Stimulated activated CD4-positive, alpha-beta T cell treated with anti-CD3 and anti-CD28 coated beads, Interleukin-2, amount 100 ng/mL, for 48 hours (primary cell): ENCODE measurements at regions not wholly inside any gene's neighbourhood (a gene's known extent, or its start where the extent isn't known, plus 50 kb on each side); places are given as distances from the start of the nearest gene placed in this dataset.
"Not testable (repeated sequence)": the region's sequence is repeated elsewhere in the genome, so short reads cannot be mapped to it uniquely, and the experiment has no call there.

ENCODE experiments used
- DNase-seq, 2 donors: peaks; one replicate each; pipeline ENCODE4 v3.0.0-alpha.2; 2020

DNA sequence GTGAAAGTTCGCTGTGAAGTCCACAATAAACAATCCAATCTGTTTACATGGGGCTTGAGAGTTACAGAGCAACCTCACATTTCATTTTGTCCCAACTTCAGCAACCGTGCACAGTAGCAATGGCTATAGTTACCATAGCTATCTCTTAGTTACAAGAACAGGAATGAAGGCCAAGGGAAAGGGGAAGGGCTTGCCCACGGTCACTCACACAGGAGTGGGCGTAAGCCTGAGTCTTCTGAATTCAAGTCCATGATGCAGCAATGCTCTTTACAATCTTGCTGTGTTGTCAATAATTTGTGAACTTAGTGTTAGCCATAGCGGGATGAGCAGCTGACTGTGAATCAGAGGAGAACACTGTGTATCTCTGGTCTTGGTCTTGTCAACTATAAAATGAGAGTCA lies 102.9 kb downstream of the ADAMTS15 start:
- no peak for DNase-seq

DNA sequence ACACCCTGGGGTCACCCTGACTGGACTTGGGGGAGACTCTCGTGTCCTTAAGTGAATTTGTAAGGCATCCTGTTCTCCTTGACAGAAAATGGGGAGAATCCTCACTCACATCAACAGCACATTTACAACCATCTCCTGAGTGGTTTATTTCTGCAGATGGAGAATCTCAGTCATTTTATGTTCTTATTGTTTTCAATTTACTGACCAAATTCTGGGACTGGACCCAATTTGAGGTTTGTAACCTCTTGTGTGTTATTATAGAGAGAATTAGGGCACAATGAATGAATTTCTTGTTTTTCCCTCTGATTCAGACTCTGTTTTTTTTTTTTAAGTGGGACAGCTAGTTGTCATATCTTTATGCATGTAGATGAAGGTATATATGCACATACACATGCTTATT lies 104.9 kb downstream of the ADAMTS15 start:
- no peak for DNase-seq

DNA sequence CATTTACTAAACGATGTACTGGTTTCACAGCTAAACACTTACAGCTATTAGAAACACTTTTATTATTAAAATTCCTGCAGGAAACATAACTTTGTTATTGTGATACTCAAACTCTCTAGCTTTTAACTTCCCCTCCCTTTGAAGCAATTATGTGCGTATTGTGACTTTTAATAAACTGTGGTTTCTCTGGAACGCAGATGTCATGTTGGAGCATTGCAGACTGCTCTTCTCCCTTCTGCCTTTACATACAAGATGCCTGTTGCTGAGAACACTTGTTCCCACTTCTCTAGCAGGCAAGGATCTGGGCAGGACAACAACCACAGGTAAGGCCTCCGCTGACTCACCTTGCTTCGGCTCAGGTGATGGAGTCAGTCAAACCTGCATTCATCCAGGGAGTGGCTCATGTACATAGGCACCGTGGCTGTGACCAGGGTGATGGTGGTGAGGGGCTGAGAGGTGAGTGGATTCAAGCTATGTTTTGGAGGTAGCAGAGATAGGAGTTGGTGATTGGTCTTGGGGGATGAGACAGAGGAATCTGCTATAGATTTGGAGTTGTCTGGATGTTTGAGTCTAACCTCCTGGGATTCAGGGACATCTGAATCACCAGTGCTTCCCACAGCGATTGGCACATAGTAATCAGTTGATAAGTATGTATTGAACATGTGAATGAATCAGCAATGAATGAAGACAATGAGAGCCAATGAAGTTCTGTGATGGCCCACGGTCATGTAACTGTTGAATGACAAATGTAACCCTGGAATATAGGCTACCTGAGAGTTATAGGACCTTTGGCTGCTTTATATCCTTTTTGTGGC lies 106.0 kb downstream of the ADAMTS15 start:
- no peak for DNase-seq

DNA sequence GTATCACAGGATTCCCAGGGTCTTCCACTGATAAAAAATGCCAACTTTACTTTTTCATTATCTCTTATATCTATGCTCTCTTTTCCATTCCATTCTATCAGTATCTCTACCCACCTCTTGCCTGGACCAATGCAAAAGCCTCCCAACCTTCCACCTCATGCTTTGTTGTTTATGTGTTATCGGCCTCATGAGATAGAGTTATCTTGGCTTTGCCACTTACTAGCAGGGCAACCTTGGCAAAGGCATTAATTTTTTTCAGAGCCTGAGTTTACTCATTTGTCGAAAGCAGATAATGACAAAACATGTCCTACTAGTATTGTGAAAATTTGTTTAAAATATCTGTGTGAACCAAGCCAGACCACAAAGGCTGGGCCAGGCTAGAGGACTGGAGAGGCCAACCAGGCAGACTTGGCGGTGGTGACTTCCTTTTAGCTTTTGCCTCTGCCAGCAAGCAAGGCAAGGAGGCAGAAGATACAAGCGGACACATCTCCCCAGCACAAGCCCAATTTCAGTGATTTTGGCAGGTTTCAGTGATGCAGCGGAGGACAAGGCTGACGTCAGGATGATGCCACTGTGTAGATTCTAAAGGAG lies 106.9 kb downstream of the ADAMTS15 start:
- DNase-seq = no peak

DNA sequence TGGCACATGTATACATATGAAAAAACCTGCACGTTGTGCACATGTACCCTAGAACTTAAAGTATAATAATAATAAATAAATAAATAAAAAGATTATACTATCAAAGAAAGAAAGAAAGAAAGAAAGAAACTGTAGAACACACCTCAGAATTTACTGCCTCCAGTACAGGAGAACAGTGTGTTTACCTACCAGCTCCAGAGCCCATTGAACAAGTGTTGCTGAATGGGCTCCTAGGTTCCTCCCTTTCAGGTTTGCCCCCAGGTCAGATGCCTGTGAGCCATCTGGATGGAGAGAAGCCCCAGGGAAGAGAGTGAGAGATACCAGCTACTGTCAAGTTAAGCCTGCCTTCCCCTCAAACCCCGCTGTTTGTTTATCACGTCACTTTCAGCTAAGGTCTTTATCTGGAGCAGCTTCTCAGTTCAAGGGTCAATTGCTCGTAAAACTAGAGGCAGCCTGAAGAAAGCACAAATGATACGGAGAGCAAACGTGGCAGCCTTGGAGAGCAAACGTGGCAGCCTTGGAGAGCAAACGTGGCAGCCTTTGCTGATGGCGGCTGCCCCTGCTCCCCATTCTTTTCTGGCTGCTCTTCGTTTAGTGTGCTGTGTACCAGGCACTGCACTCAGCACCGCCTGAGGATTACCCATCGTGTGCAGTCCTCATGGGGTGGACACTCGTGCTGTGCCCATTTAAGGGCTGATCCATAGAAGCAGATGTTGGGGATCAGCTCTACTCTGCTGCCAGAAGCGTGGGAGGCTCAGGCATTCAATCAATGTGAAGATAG lies 111.7 kb downstream of the ADAMTS15 start:
- no peak for DNase-seq

DNA sequence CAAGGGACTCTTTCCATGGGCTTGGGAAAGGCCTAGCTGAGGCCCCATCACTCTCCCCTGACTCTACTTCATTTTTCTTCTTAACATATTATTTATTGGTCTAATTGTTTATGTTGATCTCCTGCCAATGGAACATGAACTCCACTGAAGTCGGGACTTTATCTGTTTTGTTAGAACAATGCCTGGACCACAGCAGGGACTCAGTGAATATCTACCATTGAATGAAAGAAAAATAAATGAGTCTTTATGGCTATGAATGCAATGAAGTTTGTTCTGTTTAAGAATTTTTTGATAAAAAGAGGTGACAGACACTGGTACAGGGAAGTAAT lies 112.3 kb downstream of the ADAMTS15 start:
- no peak for DNase-seq

DNA sequence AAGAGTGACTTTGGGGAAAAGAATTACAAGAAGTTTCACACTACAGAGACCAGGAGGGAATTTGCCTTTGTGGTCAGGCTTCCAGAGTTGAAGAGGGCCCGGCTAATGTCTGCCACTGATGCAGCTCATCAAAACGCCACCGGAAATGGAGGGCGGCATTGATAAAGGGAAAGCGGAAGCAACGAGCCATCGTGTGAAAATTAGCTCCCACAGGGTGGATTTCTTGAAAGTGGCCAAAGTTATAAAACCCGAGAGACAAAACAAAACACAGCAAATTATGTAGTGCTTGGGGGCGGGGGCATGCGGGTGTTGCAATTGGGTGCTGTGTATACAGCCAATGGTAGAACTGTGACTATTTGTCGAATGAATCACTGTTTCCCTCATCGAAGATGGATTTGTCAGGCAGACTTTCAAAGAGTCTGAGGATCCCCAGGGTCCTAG lies 113.0 kb downstream of the ADAMTS15 start:
- DNase-seq = no peak

DNA sequence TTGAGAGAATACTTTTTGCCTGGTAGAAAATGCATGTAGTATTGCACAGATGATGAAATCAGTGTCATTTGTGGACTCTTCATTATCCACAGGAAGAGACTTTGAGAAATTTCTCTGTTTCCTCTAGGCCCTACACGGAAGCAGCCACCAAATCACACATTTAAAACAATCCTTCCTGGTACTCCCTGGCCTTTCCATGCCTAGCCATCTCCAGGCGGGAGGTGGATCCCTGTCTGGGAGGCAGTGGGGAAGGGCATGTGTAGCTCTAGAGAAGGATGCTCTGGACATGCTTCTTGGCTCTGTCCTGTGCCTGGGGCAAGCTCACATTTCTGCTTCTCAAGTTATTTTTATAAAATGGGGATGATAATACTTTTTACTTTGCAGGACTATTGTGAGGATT lies 114.1 kb downstream of the ADAMTS15 start:
- DNase-seq = no peak

DNA sequence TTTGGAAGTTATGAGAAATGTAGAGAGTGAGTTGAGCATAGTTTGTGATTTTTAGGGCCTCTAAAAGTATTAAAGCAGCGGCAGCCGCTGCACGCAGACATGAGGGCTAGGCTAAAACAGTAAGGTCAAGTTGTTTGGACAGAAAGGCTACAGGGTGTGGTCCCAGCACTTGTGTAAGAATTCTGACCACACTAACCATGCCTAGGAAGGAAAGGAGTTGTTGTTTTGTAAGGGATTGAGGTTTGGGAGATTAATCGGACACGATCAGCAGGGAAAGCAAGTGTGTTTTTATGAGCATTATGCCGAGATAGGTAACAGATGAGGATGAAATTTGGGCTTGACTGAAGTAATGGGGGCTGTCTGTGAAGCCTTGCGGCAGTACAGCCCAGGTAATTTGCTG lies 117.9 kb downstream of the ADAMTS15 start:
- not testable (repeated sequence) for DNase-seq

DNA sequence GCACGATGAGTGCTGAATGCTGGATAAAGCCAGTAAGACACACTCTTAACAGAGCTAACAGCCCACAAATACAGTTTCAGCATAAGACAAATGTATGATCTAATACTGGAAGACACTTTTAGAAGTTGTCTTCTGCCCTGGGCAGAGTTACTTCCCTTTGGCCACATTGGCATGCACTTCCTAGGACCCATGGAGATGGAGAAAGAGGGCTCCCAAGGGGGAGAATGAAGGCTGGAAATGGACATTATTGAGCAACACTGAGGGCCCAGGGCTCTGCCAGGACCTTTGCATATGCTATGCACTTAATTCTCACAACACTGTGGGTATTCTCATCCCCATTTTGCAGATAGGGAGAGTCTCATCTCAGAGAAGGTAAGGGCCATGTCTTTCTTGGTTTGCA lies 123.1 kb downstream of the ADAMTS15 start:
- DNase-seq = no peak

DNA sequence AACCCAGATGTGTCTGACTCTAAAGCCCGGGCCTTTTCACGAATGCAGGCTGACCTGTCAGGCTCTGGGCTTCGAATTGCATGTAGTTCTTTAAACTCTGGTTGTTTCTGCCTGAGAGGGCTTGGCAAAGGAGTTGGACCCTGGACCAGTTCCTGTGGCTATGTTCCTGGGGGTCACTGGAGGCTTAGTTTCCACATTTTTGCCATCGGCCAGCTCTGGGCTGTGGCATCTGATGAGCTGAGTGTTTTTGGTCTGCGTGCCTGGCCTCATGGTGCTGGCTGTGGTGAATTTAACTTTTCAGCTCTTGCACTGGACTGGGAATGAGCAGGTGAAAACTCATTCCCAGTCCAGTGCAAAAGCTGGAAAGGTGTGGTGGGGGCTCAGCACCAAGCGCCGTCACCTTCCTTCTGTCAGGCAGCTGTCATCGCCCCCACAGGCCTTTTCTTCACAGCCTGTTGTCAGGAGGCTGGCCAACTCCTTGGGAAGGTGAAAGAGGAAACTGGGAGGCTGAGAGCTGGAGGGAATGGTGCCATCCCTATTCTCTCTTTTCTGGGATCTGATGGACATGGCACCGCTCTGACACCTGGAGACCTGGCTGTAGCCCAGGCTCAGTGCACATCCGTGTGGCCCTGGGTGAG lies 123.6 kb downstream of the ADAMTS15 start:
- no peak for DNase-seq

DNA sequence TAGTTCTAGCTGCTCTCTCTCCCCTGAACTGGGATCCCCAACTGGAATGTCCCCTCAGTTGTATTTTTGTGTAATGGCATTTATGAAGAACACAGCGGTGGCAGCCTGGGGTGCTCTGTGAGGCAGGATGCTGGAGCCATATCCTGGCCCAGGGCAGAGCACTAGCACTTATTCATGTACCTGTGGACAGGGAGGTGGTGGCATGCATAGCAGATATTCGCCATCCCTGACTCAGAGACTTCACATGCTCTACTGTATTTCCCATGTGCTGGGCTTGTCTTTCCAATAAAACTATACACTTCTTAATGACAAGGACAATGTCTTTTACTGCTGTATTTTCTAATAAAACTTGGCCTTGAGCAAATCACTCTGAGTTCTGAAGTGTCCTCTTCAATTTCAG lies 125.3 kb downstream of the ADAMTS15 start:
- no peak for DNase-seq

DNA sequence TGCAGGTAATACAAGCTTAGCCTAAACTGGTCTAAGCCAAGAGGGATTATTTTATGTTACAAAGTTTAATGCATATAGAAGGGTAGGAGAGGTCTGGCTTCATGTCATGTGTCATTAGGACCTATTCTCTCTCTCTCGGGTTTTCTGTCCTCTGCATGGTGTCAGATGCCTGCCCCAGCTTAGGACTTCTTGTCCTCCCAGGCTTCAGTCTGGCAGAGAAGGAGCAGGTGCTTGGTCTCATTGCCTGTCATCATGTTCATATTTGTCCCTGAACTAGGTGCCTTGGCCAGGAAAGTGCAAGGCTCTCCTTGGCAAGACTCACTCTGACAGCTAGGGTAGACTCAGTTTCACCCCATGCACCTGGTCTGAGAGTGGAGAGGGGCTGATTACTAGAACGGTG lies 126.3 kb downstream of the ADAMTS15 start:
- no peak for DNase-seq

DNA sequence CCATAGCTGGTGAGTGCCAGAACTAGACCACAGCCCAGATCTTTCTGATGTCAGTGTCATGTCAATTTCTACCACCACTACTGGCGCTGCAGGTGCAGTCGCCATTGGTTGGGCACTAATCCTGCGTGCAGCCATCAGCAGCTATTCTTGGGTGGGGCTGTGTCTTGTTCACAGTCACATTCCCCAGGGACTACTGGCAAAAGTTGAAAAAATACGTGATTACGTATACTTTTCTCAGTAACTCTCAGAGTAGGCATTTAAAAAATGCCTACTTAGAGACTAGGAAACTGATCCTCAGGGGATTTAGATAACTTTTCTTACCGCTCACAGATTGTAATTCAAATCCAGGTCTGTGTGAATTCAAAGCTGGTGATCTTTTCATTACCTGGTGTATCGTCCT lies 127.7 kb downstream of the ADAMTS15 start:
- DNase-seq = no peak

DNA sequence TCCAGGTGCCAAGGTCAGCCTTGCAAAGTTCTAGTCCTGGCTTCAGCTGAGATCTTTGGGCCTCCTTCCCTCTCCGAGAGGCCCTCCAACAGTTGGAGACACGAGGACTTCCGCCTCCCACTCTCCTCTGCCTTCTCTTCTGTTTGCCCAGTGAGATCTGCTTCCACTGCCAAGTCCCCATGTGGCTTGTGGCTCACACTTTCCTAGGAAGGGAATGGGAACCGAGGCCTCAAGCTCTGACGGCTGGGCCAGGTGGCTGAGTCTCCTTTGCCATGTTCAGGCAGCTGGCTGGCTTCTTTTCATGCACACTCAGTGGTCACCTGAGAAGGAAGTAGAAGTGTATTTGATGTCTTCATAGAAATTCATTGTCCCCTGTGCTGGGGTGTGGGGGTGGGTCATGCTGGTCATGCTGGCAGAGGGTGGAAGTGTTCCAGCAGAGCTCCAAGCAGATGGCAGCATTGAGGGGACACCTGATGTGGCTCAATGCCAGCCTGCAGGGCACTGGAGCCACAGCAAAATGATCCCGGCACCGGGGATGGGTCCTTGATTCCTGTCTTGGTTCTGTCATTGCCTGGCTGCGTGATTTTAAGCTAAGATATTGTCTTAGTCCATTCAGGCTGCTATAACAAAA lies 130.4 kb downstream of the ADAMTS15 start:
- no peak for DNase-seq

DNA sequence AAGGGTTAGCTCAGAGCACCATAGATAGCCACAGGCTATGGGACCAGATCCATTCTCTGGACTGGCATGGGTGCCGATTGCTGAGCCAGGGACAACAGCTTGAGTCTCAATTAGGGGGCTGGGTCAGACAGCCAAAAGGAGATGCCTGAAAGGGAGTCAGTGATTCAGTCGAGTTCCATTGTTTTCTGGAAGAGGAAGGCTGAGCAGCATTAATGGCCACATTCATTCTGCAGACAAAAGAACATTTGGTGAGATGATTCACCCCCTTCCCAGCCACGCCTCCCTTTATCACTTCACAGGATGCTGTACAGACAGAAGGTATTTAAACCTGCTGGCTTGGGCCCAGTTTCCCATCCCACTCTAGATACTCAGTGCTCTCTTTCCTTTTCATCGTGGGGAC lies 131.9 kb downstream of the ADAMTS15 start:
- no peak for DNase-seq

DNA sequence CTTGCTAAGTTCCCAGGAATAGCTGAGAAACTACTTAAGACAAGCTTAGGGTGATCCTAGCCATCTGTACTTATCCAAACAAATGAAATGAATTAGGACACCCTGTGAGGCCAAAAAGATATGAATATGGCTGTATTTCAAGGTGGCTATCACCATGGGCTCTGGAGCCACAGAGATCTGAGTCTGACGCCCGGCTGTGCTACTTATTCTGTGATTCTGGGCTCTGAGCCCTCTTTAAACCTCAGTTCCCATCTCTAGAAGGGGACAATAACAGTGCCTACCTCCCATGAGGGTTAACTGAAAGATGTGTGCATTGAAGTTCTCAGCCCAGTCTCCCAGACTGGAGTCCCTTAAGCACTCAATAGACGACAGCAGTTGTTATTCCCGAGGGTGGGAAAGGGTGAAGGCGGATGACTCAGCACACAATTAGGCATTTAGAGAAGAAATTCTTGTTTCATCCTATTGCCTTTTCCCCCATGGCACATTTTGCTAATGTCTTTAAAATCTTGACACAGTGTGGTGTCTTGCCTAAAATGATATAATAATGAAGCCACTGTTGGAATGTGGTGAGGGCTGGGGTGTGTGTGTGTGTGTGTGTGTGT lies 132.5 kb downstream of the ADAMTS15 start:
- no peak for DNase-seq

DNA sequence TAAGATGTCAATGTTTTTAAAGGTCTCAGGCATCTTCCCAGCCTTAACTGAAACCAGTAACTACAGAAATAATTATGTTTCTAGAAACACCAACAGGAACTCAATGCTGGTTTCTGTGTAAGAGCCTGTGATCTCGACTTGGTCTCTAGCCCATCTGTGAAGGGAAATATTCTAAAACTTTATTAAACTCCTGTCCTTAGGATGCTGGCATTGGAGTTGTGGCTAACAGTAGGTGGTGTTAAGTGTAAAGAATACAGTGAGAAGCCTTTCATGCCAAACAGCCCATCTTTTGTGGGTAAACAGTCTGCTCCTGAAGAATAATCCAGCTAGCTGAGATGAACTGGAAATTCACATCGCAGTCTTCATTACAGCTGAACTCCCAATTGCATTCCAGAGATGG lies 133.2 kb downstream of the ADAMTS15 start:
- no peak for DNase-seq

DNA sequence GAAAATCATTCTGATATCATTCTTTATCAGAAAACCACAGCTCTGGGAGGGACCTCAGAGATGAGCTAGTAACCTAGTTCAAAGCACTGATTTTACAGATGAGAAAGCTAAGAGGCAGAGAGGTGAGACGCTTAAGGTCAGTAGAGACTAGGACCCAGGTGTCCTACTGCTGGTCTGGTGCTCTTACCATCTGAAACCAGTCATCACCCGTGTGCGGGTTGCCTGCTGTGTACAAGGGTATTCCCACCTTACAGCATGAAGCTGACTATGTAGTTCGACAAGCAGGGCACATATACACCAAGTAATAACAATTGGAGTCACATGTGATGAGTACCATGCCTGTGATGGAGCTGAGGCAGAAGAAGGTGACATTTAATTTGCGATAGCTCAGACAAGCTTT lies 133.7 kb downstream of the ADAMTS15 start:
- DNase-seq = no peak

DNA sequence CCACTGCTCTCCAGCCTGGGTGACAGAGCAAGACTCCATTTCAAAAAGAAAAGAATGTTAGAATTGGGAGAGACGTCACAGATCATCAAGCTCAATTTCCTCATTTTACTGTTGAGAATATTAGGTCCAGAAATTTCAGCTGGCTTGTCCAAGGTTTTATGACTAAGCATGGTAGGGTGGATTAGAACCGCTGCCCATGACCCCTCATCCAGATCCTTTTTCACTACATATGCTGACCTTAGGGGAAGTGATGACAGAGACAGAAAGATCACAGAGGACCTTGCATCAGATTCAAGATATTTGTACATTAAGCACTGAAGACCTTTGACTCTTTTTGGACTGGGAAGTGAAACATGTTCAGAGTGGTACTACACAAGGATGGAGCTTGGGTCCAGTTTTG lies 134.5 kb downstream of the ADAMTS15 start:
- no peak for DNase-seq

DNA sequence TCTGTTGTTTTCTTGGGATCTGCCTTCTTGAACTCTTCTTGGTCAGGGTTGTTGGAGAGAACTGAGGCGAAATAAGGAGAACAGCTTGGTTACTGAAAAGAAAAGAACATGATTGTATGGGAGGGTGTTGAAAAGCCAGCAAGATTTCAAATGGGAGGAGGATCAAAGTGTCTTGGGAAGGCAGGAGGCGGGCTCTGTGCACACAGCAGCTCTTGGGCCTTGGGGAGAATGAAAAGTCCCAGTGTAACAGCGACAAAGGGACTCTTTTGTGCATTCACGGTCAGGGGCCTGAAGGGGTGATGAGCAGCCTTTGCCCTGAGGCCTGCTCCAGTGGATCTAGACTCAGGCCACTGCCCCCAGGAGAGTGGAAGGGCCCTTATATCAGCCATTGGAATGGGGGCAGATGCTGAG lies 135.4 kb downstream of the ADAMTS15 start:
- no peak for DNase-seq

DNA sequence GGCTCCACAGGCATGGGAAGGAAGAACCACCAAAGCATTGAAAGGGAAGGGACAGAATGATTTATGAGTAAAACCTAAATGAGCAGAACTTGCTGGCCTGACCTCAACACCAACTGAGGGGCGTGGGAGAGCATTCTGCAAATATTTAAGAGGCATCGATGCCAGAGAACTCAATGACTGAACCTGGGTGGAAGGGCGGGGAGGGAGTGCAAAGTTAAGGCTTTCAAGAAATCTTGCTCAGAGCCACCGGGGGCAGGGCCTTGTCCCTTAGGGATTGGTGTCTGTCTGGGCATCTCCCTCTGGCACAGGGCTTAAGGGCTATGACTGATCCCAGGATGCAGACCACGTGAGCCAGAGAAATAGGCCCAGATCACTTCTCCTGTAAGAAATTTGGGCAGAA lies 137.1 kb downstream of the ADAMTS15 start:
- no peak for DNase-seq

DNA sequence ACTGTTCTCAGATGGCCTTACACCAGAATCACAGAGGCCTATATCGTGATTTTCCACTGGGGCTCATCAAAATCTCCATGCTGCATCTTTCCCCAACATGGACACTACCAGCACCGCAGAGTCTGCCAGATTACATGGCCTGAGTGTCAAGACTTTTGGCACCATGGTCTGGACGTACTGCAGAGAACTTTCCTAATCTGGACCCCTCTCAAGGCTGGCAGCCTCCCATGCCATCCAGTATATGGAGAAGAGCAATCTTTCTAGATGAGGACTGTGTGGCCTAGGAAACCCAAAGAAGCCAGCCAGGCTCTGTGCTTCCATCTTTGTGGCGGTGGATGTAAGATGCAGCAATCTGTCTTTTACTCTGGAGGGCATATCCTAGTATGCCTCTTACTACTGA lies 139.2 kb downstream of the ADAMTS15 start:
- DNase-seq = no peak
